ENCODE measurements at regions not wholly inside any gene's neighbourhood (a gene's known extent, or its start where the extent isn't known, plus 50 kb on each side); places are given as distances from the start of the nearest gene placed in this dataset.

- H3K4me1 ChIP-seq: no peaks in the 10 kb centered on the region
- intact Hi-C loops (cut with DNase I): no loop called here
- H3K27ac ChIP-seq: no peak overlapping the region
- no peak overlapping the region for H3K4me3 ChIP-seq
- TF ChIP-seq POLR2A (IDR thresholded peaks at IDR 0.05) (no peak), POLR2AphosphoS5 (IDR thresholded peaks at IDR 0.05; ENCODE audit: insufficient read depth in 1 of 2, low read depth in 1 of 2) (no peak), CTCF (IDR thresholded peaks at IDR 0.05) (no peak)
- no peaks in the 10 kb centered on the region for H3K27me3 ChIP-seq
- H3K36me3 ChIP-seq: no peaks in the 10 kb centered on the region
- no peak for DNase-seq (ENCODE audit: extremely low spot score in 2 of 2)
- no peaks in the 10 kb centered on the region for H3K9me3 ChIP-seq
Observed at GRCh38 chr6:121837545-121838229, 402.2 kb downstream of the GJA1 start.

- H3K4me3 ChIP-seq: no peak overlapping the region
- intact Hi-C loops (cut with DNase I): no loop called here
- no peaks in the 10 kb centered on the region for H3K4me1 ChIP-seq
- no peaks in the 10 kb centered on the region for H3K9me3 ChIP-seq
- TF ChIP-seq CTCF (IDR thresholded peaks at IDR 0.05) (no peak), POLR2A (IDR thresholded peaks at IDR 0.05) (no peak), POLR2AphosphoS5 (IDR thresholded peaks at IDR 0.05; ENCODE audit: insufficient read depth in 1 of 2, low read depth in 1 of 2) (no peak)
- no peaks in the 10 kb centered on the region for H3K27me3 ChIP-seq
- no peak for DNase-seq (ENCODE audit: extremely low spot score in 2 of 2)
- no peak overlapping the region for H3K27ac ChIP-seq
- H3K36me3 ChIP-seq: no peaks in the 10 kb centered on the region
Observed at GRCh38 chr6:121838842-121839241, 403.4 kb downstream of the GJA1 start.

- no peak overlapping the region for H3K27ac ChIP-seq
- H3K27me3 ChIP-seq: no peaks in the 10 kb centered on the region
- no peak for TF ChIP-seq CTCF (IDR thresholded peaks at IDR 0.05)
- TF ChIP-seq POLR2AphosphoS5 (IDR thresholded peaks at IDR 0.05; ENCODE audit: insufficient read depth in 1 of 2, low read depth in 1 of 2): no peak
- no peak for TF ChIP-seq POLR2A (IDR thresholded peaks at IDR 0.05)
- H3K4me3 ChIP-seq: no peak overlapping the region
- no peaks in the 10 kb centered on the region for H3K9me3 ChIP-seq
- no peaks in the 10 kb centered on the region for H3K36me3 ChIP-seq
- H3K4me1 ChIP-seq: no peaks in the 10 kb centered on the region
- DNase-seq (ENCODE audit: extremely low spot score in 2 of 2): no peak
- intact Hi-C loops (cut with DNase I): no loop called here
Observed at GRCh38 chr6:121839896-121840295, 404.4 kb downstream of the GJA1 start.

- intact Hi-C loops (cut with DNase I): no loop called here
Observed at GRCh38 chr6:121844898-121845297, 409.5 kb downstream of the GJA1 start.

GRCh38 chr6:121847806-121848522 is 412.5 kb downstream of the GJA1 start:
- intact Hi-C loops (cut with DNase I): no loop called here
- no peaks in the 10 kb centered on the region for H3K36me3 ChIP-seq
- H3K4me3 ChIP-seq: no peak overlapping the region
- H3K4me1 ChIP-seq: peaks cover 20% of the 10 kb centered on the region
- H3K27me3 ChIP-seq: no peaks in the 10 kb centered on the region
- no peak for DNase-seq (ENCODE audit: extremely low spot score in 2 of 2)
- no peaks in the 10 kb centered on the region for H3K9me3 ChIP-seq
- H3K27ac ChIP-seq: no peak overlapping the region
- TF ChIP-seq POLR2AphosphoS5 (IDR thresholded peaks at IDR 0.05; ENCODE audit: insufficient read depth in 1 of 2, low read depth in 1 of 2) (no peak), CTCF (IDR thresholded peaks at IDR 0.05) (no peak), POLR2A (IDR thresholded peaks at IDR 0.05) (no peak)

More at GRCh38 chr6:121844898-121845297, 409.5 kb downstream of the GJA1 start:
- no peak for TF ChIP-seq POLR2A (IDR thresholded peaks at IDR 0.05)
- no peak for DNase-seq (ENCODE audit: extremely low spot score in 2 of 2)
- Histone ChIP-seq H3K4me3 (no peak overlapping the region), H3K4me1 (peaks cover 13% of the 10 kb centered on the region), H3K27ac (no peak overlapping the region), H3K36me3 (no peaks in the 10 kb centered on the region), H3K9me3 (no peaks in the 10 kb centered on the region), H3K27me3 (no peaks in the 10 kb centered on the region)

Measured in vagina (tissue), 2 donors.